HL-60 (cell line): ENCODE measurements at regions not wholly inside any gene's neighbourhood (a gene's known extent, or its start where the extent isn't known, plus 50 kb on each side); places are given as distances from the start of the nearest gene placed in this dataset.
"Not testable (repeated sequence)": the region's sequence is repeated elsewhere in the genome, so short reads cannot be mapped to it uniquely, and the experiment has no call there.

Experiments used
- DNase-seq, 2 experiments: peaks; one replicate each; pipeline ENCODE4 v3.0.0-alpha.2; 2010 to 2020; ENCODE audit warnings: low read depth in 1 of 2, low spot score in 1 of 2
- H3K27ac ChIP-seq: fragments of 250-450 bp; sonication (Bioruptor Pico); replicated peaks from 2 replicates; pipeline ENCODE4 v1.5.1; 2020; ENCODE audit warnings: mild to moderate bottlenecking, moderate library complexity
- H3K27me3 ChIP-seq: fragments of 250-450 bp; sonication (Bioruptor Pico); 2 replicates; pipeline ENCODE4 v1.5.1; 2021; ENCODE audit warnings: mild to moderate bottlenecking, moderate library complexity; ENCODE audit not compliant: insufficient read depth, poor library complexity, severe bottlenecking
- H3K4me3 ChIP-seq: replicated peaks from 2 replicates; pipeline ENCODE4 v1.5.1; 2011; ENCODE audit warnings: mild to moderate bottlenecking, control low read depth, low read length; ENCODE audit not compliant: insufficient read depth
- CTCF ChIP-seq: IDR thresholded peaks from one replicate; pipeline ENCODE4 v1.5.1; 2011; ENCODE audit warnings: low read length, control low read depth, inconsistent platforms; ENCODE audit not compliant: insufficient read depth
- GABPA ChIP-seq: IDR thresholded peaks from 2 replicates; pipeline ENCODE4 v1.6.1; 2012; ENCODE audit warnings: low read depth
- POLR2AphosphoS5 ChIP-seq: IDR thresholded peaks from 2 replicates; pipeline ENCODE4 v1.6.1; 2012; ENCODE audit warnings: low read depth
- REST ChIP-seq: IDR thresholded peaks from 2 replicates; pipeline ENCODE4 v1.6.1; 2012; ENCODE audit warnings: low read depth; ENCODE audit not compliant: insufficient replicate concordance
- SPI1 ChIP-seq: IDR thresholded peaks from 2 replicates; pipeline ENCODE4 v1.6.1; 2012; ENCODE audit warnings: low read depth, mild to moderate bottlenecking, borderline replicate concordance

- no peak for DNase-seq
- Histone ChIP-seq H3K4me3 (no peak overlapping the region), H3K27me3 (no peaks in the 10 kb centered on the region), H3K27ac (no peak overlapping the region)
- no peak for TF ChIP-seq CTCF
- TF ChIP-seq POLR2AphosphoS5, result no peak
- no peak for TF ChIP-seq SPI1
- TF ChIP-seq REST, result no peak
- no peak for TF ChIP-seq GABPA
Observed at GRCh38 chr16:8403978-8404749, 186.1 kb downstream of the TMEM114 start.

GRCh38 chr16:8402981-8403843, 187.1 kb downstream of the TMEM114 start:
- Histone ChIP-seq H3K4me3 (no peak overlapping the region), H3K27me3 (no peaks in the 10 kb centered on the region), H3K27ac (no peak overlapping the region)
- no peak for DNase-seq
- TF ChIP-seq REST (no peak), SPI1 (no peak), GABPA (no peak), POLR2AphosphoS5 (no peak), CTCF (no peak)

GRCh38 chr16:8400683-8401082, 189.6 kb downstream of the TMEM114 start:
- DNase-seq, H3K27me3 ChIP-seq, H3K4me3 ChIP-seq, H3K27ac ChIP-seq: not testable (repeated sequence)

GRCh38 chr16:8398548-8398947, 191.8 kb downstream of the TMEM114 start:
- no peaks in the 10 kb centered on the region for H3K27me3 ChIP-seq
- no peak for TF ChIP-seq CTCF
- no peak for TF ChIP-seq REST
- TF ChIP-seq GABPA, result no peak
- TF ChIP-seq POLR2AphosphoS5, result no peak
- no peak for TF ChIP-seq SPI1
- H3K27ac ChIP-seq, result no peak overlapping the region
- no peak for DNase-seq
- H3K4me3 ChIP-seq, result no peak overlapping the region
